ENCODE measurements at regions not wholly inside any gene's neighbourhood (a gene's known extent, or its start where the extent isn't known, plus 50 kb on each side); places are given as distances from the start of the nearest gene placed in this dataset.

GRCh38 chr17:77809814-77810213 is 148.7 kb upstream of the TNRC6C start:
- DNase-seq: no peak

DNA sequence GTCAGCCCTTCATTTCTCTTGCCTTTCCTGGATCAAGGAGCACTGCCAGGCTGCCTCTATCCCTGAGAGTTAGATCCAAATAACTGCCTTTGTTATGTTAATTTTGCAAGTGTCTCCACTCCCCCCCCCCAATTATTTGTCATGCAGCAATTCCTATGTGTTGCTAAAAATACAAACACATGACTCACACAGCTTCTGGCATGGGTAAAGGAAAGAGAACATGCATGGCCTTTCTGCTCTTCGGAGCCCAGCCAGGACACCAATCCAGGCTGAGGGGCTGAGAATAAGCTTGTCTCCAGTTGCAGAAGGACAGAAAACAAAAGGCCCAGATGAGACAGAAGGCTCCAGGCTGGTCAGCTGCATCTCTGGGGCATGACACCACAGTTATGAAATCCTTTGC is 148.0 kb upstream of the TNRC6C start:
- DNase-seq: no peak

DNA sequence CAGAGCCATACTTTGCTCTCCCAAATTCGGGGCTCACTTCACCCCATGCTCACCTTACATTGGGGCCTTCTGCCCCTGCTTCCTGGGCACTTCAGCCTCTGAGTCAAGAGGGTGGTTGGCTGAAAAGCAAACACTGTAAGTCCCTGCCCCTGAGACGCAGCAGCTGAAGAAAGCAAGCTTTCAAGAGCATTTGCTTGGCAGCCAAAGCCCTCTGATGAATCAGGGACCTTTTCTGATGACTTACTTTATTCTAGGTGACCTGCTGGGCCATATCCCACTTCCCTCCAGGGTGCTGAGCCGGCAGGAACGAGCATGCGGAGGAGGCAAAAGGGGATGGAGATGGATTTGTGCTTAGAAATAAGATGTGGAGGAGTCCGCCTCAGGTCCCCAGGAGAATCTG is 147.0 kb upstream of the TNRC6C start:
- no peak for DNase-seq

GRCh38 chr17:77814091-77814772 is 144.3 kb upstream of the TNRC6C start:
- DNase-seq: no peak

- no peak for DNase-seq
Measured at GRCh38 chr17:77815127-77815905, 143.2 kb upstream of the TNRC6C start.

DNA sequence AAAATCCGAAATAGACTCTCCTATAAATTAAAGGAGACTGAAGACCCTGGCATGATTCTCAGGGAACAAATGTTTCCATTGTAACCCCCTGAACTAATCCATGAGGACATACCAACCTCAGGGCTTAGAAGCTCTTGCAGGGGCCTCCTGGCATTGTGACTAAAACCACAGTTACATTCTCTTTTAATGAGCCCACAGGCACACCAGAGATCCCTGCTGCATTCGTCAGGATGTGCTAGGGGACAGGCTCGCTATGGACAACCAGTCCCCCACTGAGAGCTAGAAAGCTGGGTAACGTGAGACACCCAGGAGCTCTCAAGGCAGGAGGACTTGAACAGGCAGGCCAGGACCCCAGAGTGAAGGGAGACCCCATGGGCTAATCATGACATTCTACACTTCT is 140.6 kb upstream of the TNRC6C start:
- DNase-seq: no peak

DNA sequence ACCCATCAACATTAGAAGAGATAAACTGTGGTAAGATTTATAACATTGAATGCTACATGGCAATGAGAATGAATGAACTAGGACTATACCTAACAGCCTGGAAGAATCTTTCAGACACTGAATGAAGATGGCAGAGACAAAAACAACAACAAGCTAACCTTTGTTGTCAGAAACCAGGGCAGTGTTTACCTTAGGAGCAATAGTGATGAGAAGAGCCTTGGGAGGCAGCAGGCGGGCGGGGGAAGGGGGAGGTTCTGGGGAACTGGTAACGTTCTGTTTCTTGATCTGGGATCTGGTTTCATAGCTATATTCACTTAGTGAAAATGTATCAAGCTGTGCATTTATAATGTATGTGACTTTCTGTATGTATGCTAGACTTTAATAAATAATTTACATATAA is 139.0 kb upstream of the TNRC6C start:
- no peak for DNase-seq

DNA sequence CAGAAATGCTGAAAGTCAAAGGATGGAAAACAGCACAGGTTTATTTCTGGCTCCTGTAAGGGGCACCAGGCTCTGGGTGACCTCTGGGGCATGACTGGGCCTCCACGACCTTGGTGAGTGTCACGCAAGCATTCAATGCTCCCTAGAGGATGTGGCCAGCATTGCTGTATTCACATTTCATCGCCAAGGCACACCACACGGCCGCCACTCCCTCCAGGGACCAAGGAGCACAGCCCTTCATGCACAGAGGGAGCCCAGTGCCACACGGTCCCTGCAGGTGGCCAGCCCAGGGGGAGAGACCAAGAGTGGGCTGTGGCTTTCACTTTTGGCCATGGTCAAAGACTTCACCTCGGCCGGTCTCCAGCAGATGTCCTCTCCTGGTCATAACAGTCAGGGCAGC is 137.4 kb upstream of the TNRC6C start:
- DNase-seq: no peak

DNA sequence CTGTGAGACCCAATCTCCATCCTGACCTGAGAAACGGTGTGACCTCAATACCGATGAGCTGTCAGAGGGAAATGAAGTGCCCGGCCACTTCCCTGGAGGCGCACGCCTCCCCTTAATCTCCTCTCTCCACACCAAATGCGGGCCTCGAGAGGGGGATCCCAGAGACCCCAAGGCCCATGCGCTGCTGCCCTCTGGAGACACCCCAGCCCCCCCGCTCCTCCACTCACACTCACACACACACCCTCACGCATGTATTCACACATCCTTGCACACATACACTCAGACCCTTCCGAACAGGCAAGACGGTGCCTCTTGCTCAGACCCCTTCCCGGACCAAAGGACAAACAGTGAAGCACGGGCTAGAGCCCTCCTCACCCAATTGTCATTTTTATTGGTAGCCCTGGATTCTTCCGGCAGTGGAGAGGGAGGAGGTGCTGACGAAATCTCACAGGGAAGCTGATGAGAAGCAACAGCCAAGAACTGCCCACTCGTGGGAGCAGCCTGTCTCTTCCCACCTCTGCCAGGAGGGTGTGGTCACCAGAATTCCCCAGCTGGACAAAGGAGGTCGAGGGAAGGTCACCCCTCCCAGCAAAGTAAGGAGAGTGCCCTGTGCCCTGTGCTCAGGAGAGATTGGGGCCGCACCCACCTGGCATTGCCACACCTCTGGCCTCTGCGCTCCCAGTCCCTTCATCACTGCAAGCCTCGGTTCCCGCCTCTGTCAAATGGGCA is 136.0 kb upstream of the TNRC6C start:
- no peak for DNase-seq

DNA sequence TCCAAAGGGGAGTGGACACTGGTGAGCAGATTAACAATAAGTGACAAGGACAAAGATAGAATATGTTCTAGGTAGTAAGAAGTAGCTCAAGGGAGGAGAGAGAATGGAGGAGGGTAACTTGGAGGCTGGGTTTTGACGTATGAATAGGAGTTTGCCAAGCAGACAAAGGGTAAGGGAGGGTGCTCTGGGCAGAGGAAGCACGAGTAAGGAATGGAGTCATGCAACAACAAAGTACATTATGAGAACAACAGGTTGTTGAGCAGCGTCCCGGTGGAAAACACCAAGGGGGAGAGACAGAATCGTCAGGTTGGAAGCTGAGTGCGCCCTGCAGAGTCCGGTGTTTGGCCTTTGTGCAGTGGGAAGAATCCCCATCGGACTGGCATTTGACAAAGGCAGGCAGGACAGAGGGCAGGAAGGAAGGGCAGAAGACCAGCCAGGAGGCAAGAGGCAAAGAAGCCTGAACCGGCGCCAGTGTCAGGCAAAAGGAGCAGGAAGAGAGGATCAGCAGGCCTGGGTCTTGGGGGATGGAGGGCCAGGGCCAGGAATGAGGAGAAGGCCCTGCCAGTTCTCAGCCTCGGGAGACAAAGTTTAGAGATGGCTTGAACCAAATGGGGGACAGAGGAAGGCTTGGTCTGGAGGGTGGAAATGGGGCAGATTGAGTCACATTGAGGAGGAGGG is 134.3 kb upstream of the TNRC6C start:
- no peak for DNase-seq

DNA sequence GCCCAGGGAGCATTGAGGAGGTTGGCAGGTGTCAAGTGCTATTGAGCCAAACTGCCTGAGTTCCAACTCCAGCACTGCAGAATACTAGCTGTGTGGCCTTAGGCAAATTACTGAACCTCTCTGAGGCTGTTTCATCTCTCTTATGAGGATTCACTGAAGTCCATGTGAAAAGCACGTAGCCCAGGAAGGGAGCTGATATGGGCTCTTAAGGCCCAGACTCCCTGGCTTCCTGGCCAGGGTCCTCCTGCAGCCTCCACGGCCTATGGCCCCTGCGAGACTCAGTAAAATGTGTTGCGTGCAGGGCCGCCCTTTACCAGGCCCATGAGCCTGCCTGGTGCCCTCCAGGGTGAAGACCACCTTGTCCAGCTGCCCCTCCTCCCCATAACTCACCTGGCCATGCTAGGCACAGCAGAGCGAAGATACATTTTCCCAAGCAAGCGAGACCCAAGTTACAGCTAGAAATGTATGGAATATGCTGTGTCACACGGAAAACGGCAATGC is 133.7 kb upstream of the TNRC6C start:
- DNase-seq: no peak

- no peak for DNase-seq
Measured at GRCh38 chr17:77825621-77826020, 132.9 kb upstream of the TNRC6C start.

DNA sequence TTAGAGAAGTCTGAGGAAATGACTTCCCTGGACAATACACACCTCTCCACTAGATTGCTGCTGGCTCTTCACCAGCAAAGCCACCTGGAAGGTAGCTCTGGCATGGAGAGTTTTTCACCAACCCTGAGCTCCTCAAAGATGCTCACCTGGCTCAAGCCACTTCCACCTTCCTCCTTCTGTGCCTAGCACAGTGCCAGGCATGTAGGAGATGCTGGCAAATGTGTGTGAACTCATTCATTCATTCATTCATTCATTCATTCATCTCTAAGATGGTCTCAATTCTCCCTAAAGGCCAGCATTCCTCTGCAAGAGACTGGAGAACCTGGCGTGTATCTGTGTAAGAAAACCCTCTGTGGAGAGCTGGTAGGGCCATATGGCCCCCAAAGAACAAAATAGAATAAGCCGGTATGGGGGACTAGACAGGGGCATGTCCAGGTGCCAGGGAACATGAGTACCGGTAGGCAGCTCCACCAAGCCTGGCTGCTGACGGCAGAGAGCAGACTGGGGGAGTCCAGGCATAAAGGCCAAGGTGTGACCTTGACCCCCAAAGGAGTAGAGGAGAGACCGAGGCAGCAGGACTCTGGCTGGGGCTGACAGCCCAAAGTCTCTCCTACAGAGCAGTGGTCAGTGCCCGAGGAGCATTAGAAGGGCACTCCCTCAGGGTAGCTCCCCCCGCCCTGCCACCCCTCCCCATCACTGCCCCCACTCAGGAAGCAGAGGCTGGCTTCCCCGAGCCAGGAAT is 132.2 kb upstream of the TNRC6C start:
- DNase-seq: no peak

DNA sequence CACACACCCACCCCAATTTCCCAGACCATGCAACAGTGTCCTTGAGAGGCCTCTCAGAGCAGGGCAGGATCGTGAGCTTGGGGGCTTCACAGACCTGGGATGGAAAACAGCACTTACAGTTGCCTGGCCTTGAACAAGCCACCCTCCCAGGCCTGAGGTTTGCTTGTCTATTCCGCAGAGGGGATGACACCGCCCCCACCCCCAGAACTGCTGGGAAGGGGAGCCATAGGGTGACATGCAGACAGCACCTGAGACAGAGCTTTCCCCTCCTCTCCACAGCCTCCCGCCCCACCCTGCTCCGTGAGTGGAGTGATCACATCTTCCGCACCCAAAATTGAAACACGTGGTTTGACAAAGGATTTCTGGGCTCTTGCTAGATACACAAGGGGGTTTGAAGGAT is 131.5 kb upstream of the TNRC6C start:
- DNase-seq: no peak

- DNase-seq: no peak
Measured at GRCh38 chr17:77827511-77827910, 131.0 kb upstream of the TNRC6C start.

- DNase-seq: no peak
Measured at GRCh38 chr17:77828749-77829539, 129.6 kb upstream of the TNRC6C start.

DNA sequence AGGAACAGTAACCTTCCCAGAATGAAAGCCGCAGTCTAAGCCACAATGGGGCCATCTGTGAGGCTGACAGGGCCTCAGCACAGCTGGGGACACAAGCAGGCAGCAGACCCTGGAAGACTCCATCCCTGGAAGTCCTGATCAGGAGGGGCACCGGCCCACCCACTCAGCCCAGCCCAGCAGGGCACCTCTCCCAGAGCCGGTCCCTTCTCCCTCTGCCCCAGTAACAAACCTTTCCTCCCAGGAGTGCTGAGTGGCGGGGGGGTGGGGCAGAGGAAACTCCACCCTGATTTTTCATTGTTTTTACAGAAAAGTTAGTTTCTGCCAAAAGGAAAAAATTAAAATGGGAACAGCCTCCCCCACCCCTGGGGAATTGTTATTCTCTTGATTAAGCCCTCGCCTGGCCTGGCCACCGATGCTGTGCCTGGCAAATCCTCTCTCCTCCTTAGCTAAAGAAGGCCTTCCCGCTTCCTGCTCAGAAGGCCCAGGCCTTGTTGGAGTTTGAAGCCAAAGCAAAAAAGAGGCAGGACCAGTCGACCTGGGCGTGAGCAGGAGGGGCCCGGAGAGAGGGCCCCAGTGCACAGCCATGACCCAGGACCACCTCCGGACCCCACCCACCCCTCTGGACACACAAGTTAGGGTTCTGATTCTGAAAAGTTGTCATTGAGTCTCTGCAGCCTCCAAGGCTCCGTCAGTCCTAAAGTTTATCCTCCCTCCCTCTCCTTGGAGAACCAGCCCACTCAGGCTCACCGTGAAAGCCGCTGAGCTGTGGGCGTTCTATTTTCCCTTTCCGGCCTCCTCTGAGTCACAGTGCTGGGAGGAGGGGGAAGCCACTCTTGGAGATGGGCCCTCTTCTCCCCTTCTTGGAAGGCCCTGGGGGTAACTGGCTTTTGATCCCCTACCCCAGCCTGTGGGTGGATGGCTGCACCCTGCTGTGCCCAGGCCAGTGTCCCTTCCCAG is 128.4 kb upstream of the TNRC6C start:
- DNase-seq: peak; percentile 24

GRCh38 chr17:77830816-77831473 is 127.6 kb upstream of the TNRC6C start:
- DNase-seq: no peak

- no peak for DNase-seq
Measured at GRCh38 chr17:77831474-77832179, 126.9 kb upstream of the TNRC6C start.

All from CD4-positive, alpha-beta T cell treated with Interleukin-6 for 4 hours (primary cell).